Liver (tissue), 7 donors: ENCODE measurements at regions not wholly inside any gene's neighbourhood (a gene's known extent, or its start where the extent isn't known, plus 50 kb on each side); places are given as distances from the start of the nearest gene placed in this dataset.

Source experiments
- DNase-seq: peaks from one replicate; pipeline ENCODE4 v3.0.0-alpha.2; 2017; ENCODE audit warnings: low spot score
- H3K27ac ChIP-seq, 2 donors: one replicate each; pipeline ENCODE4 v1.7.0; 2013; ENCODE audit warnings: inconsistent platforms in 2 of 2, low read length in 2 of 2, control low read depth in 1 of 2, low read depth in 1 of 2, mild to moderate bottlenecking in 1 of 2
- H3K27me3 ChIP-seq, 4 donors: one replicate each; pipeline versions ENCODE4 v1.6.1 to v1.7.0; 2013; ENCODE audit warnings: low read length in 3 of 4, inconsistent platforms in 1 of 4, mild to moderate bottlenecking in 1 of 4, moderate library complexity in 1 of 4; ENCODE audit not compliant: control insufficient read depth in 4 of 4, insufficient read depth in 4 of 4
- H3K36me3 ChIP-seq, 4 donors: one replicate each; pipeline versions ENCODE4 v1.6.1 to v1.7.0; 2013; ENCODE audit warnings: low read length in 3 of 4, mild to moderate bottlenecking in 3 of 4, low read depth in 1 of 4, moderate library complexity in 1 of 4; ENCODE audit not compliant: control insufficient read depth in 4 of 4, insufficient read depth in 3 of 4
- H3K4me1 ChIP-seq, 4 donors: one replicate each; pipeline versions ENCODE4 v1.6.1 to v1.7.0; 2013; ENCODE audit warnings: low read length in 3 of 4, mild to moderate bottlenecking in 3 of 4, moderate library complexity in 1 of 4; ENCODE audit not compliant: control insufficient read depth in 4 of 4, insufficient read depth in 4 of 4
- H3K4me3 ChIP-seq, 3 donors: one replicate each; pipeline versions ENCODE4 v1.6.1 to v1.7.0; 2013; ENCODE audit warnings: low read length in 3 of 3, control low read depth in 1 of 3, low read depth in 1 of 3, mild to moderate bottlenecking in 1 of 3
- H3K9ac ChIP-seq, 2 donors: one replicate each; pipeline ENCODE4 v1.7.0; 2013; ENCODE audit warnings: low read length in 2 of 2, mild to moderate bottlenecking in 2 of 2, moderate library complexity in 2 of 2, control low read depth in 1 of 2, low read depth in 1 of 2
- H3K9me3 ChIP-seq, 4 donors: one replicate each; pipeline versions ENCODE4 v1.6.1 to v1.7.0; 2013; ENCODE audit warnings: low read length in 3 of 4; ENCODE audit not compliant: control insufficient read depth in 4 of 4
- GABPA ChIP-seq, 2 donors: IDR thresholded peaks in 1 of 2; conservative IDR thresholded peaks in 1 of 2; 2 replicates each; pipeline ENCODE4 v1.6.1; 2016; ENCODE audit warnings: antibody characterized with exemption in 2 of 2, mild to moderate bottlenecking in 1 of 2, moderate library complexity in 1 of 2
- HNF4A ChIP-seq, 2 donors: conservative IDR thresholded peaks; 2 replicates each; pipeline ENCODE4 v1.6.1; 2016; ENCODE audit warnings: antibody characterized with exemption in 2 of 2, mild to moderate bottlenecking in 2 of 2
- HNF4G ChIP-seq: IDR thresholded peaks from 2 replicates; pipeline ENCODE4 v1.6.1; 2016; ENCODE audit warnings: antibody characterized with exemption
- NR2F2 ChIP-seq: IDR thresholded peaks from 2 replicates; pipeline ENCODE4 v1.6.1; 2016; ENCODE audit warnings: antibody characterized with exemption
- RXRA ChIP-seq, 2 donors: IDR thresholded peaks; 2 replicates each; pipeline ENCODE4 v1.6.1; 2017 to 2018; ENCODE audit warnings: antibody characterized with exemption in 2 of 2, mild to moderate bottlenecking in 1 of 2
- TAF1 ChIP-seq: conservative IDR thresholded peaks from 2 replicates; pipeline ENCODE4 v1.6.1; 2016; ENCODE audit warnings: antibody characterized with exemption, mild to moderate bottlenecking
- YY1 ChIP-seq: IDR thresholded peaks from 2 replicates; pipeline ENCODE4 v1.6.1; 2016; ENCODE audit warnings: antibody characterized with exemption, mild to moderate bottlenecking
- WGBS: extraction: QIAGEN DNeasy Blood & Tissue Kit; methylation state at CpG from one replicate; pipeline ENCODE4 v1.1.7; 2013; 5-methylcytosine and 5-hydroxymethylcytosine counted together
- TF ChIP-seq, protein P1 (sequence below): IDR thresholded peaks from 2 replicates; pipeline ENCODE4 v1.6.1; 2016; ENCODE audit warnings: antibody characterized with exemption, mild to moderate bottlenecking
- TF ChIP-seq, protein P2 (sequence below): IDR thresholded peaks from 2 replicates; pipeline ENCODE4 v1.6.1; 2016; ENCODE audit warnings: antibody characterized with exemption
- TF ChIP-seq, protein P3 (sequence below): IDR thresholded peaks from 2 replicates; pipeline ENCODE4 v1.6.1; 2016; ENCODE audit warnings: antibody characterized with exemption
- TF ChIP-seq, protein P4 (sequence below): IDR thresholded peaks from 2 replicates; pipeline ENCODE4 v1.6.1; 2016; ENCODE audit warnings: antibody characterized with exemption
- donor health status: healthy.
- donor health status: healthy.
- donor health status: healthy.
- donor health status: healthy.

DNA sequence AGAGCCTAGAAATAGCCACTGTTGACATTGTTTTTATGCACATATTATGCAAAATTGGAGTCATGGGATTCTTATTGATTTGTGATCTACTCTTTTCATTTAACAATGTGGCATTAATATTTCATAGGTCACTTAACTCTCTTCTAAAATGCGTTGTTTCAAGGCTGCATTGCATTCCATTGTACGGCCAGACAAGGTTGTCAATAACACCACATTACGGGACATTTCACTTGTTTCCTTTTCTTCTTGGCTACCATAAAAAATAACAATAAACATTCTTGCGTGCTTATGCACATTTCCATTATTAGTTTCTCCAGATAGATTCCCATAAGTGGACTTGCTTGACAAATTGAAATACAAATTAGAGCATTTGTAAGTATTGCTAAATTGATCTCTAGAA lies 120.8 kb upstream of the TMCC3 start (continued):
- TF ChIP-seq, protein P1, sequence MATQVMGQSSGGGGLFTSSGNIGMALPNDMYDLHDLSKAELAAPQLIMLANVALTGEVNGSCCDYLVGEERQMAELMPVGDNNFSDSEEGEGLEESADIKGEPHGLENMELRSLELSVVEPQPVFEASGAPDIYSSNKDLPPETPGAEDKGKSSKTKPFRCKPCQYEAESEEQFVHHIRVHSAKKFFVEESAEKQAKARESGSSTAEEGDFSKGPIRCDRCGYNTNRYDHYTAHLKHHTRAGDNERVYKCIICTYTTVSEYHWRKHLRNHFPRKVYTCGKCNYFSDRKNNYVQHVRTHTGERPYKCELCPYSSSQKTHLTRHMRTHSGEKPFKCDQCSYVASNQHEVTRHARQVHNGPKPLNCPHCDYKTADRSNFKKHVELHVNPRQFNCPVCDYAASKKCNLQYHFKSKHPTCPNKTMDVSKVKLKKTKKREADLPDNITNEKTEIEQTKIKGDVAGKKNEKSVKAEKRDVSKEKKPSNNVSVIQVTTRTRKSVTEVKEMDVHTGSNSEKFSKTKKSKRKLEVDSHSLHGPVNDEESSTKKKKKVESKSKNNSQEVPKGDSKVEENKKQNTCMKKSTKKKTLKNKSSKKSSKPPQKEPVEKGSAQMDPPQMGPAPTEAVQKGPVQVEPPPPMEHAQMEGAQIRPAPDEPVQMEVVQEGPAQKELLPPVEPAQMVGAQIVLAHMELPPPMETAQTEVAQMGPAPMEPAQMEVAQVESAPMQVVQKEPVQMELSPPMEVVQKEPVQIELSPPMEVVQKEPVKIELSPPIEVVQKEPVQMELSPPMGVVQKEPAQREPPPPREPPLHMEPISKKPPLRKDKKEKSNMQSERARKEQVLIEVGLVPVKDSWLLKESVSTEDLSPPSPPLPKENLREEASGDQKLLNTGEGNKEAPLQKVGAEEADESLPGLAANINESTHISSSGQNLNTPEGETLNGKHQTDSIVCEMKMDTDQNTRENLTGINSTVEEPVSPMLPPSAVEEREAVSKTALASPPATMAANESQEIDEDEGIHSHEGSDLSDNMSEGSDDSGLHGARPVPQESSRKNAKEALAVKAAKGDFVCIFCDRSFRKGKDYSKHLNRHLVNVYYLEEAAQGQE, result no peak
- TF ChIP-seq, protein P2, sequence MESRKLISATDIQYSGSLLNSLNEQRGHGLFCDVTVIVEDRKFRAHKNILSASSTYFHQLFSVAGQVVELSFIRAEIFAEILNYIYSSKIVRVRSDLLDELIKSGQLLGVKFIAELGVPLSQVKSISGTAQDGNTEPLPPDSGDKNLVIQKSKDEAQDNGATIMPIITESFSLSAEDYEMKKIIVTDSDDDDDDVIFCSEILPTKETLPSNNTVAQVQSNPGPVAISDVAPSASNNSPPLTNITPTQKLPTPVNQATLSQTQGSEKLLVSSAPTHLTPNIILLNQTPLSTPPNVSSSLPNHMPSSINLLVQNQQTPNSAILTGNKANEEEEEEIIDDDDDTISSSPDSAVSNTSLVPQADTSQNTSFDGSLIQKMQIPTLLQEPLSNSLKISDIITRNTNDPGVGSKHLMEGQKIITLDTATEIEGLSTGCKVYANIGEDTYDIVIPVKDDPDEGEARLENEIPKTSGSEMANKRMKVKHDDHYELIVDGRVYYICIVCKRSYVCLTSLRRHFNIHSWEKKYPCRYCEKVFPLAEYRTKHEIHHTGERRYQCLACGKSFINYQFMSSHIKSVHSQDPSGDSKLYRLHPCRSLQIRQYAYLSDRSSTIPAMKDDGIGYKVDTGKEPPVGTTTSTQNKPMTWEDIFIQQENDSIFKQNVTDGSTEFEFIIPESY, result no peak
- no peak for TF ChIP-seq NR2F2

DNA sequence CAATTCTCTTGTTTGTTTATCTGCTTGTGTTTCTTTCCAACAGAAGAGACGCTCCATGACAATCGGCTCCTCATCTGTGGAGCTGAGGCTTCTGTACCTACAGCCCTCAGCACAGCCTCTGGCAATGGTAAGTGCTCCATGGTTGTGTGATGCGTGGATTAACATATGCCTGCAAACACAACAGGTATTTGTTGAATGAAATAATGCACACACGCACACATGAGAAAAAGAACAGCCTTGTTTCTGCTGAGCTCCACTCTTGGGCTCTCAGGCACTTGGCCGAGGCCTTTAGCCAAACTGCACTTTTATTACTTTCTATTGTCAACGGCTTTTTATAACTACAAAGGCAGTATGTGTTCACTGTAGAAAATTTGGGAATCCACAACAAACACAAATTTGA lies 120.4 kb upstream of the TMCC3 start:
- H3K4me3 ChIP-seq, result no peak overlapping the region
- peaks cover 0 to 4% (median 1%) of the 10 kb centered on the region in 4 donors for H3K9me3 ChIP-seq
- H3K27me3 ChIP-seq, result no peaks in the 10 kb centered on the region
- H3K4me1 ChIP-seq, result no peaks in the 10 kb centered on the region
- H3K9ac ChIP-seq, result no peak overlapping the region
- no peaks in the 10 kb centered on the region for H3K36me3 ChIP-seq
- 84% methylated on average over 6 of the region's 6 CpGs for WGBS
- DNase-seq, result no peak
- no peak for TF ChIP-seq YY1
- TF ChIP-seq RXRA (IDR thresholded peaks at IDR 0.05), result no peak
- TF ChIP-seq NR2F2, result no peak
- TF ChIP-seq HNF4A (conservative IDR thresholded peaks at IDR 0.05), result no peak
- TF ChIP-seq GABPA (IDR thresholded peaks at IDR 0.05 in 1 of 2, conservative IDR thresholded peaks at IDR 0.05 in 1 of 2), result no peak
- no peak for TF ChIP-seq TAF1
- H3K27ac ChIP-seq, result no peak overlapping the region

DNA sequence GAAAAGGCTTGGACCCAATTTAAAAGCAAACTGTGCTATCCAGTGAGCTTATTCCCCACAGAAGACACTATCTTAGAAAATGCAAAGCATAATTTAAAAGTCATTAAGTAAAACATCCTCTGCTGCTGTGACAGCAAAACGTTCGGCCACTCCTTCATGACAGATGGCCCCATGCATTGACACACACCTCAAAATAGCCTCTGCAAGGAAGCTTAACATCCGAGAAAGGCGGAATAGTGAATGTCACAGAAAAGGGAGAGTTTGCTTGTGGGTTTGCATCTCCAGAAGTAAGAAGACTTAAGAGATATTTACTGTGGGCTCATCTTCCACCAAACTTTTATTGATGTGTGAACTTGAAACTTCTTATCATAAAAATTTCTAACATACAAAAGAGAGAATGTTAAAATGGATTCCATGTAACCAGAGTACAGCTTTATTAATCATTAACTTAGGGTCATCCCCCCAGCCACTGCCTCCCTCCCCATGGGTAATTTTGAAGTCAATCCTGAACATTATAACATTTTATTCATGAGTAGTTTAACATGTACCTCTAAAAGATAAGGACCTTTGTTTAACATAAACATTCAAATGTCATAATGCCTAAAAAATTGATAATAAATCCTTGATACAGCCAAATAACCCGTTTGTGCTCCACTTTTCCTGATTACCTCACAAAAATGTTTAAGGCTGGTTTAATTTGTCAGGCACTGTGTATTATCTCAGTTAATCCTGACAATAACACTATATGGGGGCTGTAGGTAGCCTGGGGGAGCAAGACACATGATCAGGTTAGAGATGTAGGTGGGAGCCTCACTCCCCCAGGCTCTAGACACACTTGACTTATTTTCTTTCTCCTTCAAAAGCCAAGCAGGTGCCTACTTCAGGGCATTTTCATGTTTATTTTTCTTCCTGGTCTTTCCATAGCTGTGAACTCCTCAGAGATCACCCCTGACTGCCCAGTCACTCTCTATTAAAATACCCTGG lies 119.7 kb upstream of the TMCC3 start:
- H3K9ac ChIP-seq, result no peak overlapping the region
- no peak for TF ChIP-seq HNF4G
- TF ChIP-seq, protein P3, sequence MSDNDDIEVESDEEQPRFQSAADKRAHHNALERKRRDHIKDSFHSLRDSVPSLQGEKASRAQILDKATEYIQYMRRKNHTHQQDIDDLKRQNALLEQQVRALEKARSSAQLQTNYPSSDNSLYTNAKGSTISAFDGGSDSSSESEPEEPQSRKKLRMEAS, result no peak
- TF ChIP-seq, protein P4, sequence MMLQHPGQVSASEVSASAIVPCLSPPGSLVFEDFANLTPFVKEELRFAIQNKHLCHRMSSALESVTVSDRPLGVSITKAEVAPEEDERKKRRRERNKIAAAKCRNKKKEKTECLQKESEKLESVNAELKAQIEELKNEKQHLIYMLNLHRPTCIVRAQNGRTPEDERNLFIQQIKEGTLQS, result no peak
- H3K27me3 ChIP-seq, result no peaks in the 10 kb centered on the region
- no peak for DNase-seq
- H3K27ac ChIP-seq, result no peak overlapping the region
- H3K4me3 ChIP-seq, result no peak overlapping the region
- H3K4me1 ChIP-seq, result no peaks in the 10 kb centered on the region
- no peaks in the 10 kb centered on the region for H3K36me3 ChIP-seq
- peaks cover 0 to 4% (median 1%) of the 10 kb centered on the region in 4 donors for H3K9me3 ChIP-seq
- WGBS, result 54% methylated on average over 5 of the region's 5 CpGs
